ENCODE measurements at regions not wholly inside any gene's neighbourhood (a gene's known extent, or its start where the extent isn't known, plus 50 kb on each side); places are given as distances from the start of the nearest gene placed in this dataset.

GRCh38 chr2:136238286-136239078, 120.5 kb upstream of the CXCR4 start:
- DNase-seq = peak in 1 of 2 donors; percentile 19

- DNase-seq = no peak
Measured at GRCh38 chr2:136236019-136236418, 118.1 kb upstream of the CXCR4 start.

- no peak for DNase-seq
Measured at GRCh38 chr2:136235546-136235945, 117.6 kb upstream of the CXCR4 start.

GRCh38 chr2:136234261-136234660, 116.3 kb upstream of the CXCR4 start:
- DNase-seq = no peak

GRCh38 chr2:136233298-136233697, 115.3 kb upstream of the CXCR4 start:
- no peak for DNase-seq

- no peak for DNase-seq
Measured at GRCh38 chr2:136232456-136233172, 114.7 kb upstream of the CXCR4 start.

DNA sequence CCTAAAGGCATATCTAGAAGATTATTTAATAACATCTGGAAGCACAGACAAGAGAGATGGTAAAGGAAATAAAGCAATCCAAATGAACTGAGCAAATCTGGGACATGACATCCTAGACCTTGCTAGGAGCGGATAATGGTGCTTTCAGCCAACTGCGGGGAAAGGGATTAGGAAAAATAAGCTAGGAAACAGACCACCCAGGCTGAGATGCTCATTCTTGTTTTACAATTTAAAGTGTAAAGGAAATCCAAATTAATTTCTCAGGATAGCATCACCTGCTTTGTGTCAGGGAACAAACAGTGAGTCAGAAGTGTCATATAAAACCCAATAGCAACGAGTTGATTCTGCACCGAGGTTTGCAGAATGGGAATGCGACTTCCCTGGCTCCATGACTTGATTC, 112.5 kb upstream of the CXCR4 start:
- no peak for DNase-seq

GRCh38 chr2:136226903-136227302, 109.0 kb upstream of the CXCR4 start:
- DNase-seq = no peak

- DNase-seq = no peak
Measured at GRCh38 chr2:136225950-136226835, 108.2 kb upstream of the CXCR4 start.

DNA sequence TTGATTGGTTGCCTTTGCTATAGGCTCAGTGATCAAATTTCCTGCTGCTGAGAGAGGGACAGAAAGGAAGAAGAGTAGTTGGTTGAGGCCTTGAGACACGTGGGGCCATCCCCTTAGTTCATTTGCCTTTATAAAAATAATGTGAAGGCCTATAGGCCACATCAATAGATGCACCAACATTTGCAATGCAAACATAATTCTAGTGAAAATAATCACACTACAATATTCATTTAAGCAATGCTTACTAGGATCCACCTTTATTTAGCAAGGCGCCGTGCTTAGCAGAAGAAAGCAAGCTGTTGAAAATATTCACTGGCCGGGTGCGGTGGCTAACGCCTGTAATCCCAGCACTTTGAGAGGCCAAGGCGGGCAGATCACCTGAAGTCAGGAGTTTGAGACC, 105.3 kb upstream of the CXCR4 start:
- no peak for DNase-seq

GRCh38 chr2:136222862-136223261, 104.9 kb upstream of the CXCR4 start:
- DNase-seq = no peak

DNA sequence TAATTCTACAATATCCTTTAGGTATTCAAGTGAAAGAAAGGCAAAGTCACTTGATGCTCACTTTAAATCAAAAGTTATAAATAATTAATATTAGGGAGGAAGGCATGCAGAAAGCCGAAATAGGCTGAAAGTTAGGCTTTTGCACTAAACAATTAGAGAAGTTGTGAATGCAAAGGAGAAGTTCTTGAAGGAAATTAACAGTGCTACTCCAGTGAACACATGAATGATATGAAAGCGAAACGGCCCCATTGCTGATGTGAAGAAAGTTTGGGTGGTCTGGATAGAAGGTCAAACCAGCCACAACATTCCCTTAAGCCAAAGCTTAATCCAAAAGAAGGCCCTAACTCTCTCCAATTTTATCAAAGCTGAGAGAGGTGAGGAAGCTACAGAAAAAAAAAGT, 103.1 kb upstream of the CXCR4 start:
- no peak for DNase-seq

DNA sequence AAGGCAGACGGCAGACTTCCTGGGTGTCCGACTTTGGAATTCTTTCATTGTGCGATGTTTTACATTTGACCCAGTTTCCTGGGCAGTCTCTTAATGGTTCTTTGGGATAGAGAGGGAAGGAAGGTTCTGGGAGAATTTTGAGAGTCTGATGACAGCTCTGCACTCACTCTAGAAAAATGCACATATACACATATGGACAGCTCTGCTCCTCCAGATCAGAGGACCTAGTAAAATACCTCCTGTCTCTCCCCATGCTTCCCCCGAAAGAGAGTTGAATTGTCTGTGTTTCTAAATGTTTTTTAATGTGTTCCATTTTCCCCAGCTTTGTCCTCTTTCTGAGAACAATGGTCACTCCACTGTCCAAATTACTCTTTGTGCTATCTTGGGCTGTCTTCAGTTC, 102.0 kb upstream of the CXCR4 start:
- DNase-seq = no peak

DNA sequence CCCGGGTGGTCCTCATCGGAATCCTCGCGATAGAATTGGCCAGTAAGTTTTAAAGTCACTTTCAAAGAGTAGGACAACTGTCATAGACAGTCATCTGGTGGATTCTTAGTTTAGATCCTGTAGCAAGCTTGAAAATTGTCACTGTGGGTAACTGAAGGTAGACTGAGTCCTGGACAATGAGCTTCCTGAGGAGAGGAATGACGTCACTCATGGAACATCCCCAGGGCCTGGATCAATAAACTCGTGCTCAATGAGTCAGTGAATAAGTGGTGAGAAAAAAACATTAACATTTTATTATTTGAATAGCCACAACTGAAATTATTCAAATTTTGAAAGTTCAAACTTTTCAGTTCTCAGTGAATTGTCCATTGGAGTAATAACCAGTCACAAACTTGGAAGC, 101.4 kb upstream of the CXCR4 start:
- no peak for DNase-seq

DNA sequence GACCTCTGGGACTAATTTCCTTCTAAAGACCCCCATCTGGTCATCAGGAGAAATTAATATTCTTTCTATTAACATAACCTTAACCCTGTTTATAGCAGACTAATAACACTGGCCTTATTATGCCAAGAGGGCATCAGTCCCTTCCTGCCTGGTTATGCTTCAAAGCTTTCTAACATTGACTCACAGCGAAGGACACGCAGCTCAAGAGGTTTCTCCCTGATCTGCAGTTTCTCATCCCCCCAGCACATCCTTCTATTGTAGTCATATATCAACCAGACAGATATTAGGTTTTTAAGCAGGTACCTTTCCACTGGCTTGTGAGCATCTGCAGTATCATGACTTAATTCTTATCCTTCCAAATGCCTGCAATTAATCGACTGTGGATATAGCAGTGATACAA, 100.0 kb upstream of the CXCR4 start:
- DNase-seq = no peak

DNA sequence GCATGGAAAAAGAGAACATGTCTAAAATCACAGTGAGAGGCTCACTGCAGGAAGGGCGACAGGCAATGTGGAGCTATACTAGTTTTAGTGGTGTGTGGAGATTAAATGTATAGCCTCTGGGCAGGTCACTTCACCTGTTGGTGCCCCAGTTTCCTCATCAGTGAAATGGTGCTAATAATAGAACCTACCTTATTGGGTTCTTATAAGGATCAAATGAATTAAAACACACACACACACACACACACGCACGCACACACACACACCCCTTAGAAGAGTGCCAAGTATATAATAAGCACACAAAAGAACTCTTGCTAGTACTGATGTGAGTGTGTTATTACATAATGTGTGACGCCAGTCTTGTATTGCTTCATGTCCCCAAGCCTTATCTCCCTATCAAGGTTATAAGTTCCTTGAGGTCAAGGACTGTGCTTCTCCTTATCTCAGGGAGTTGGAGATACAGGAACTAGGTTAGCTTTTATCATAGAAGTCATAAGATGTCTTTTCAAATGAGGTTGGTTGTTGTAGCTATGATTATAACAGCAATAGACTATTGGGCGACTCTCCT, 98.0 kb upstream of the CXCR4 start:
- no peak for DNase-seq

GRCh38 chr2:136215449-136215848, 97.5 kb upstream of the CXCR4 start:
- DNase-seq = no peak

- DNase-seq = no peak
Measured at GRCh38 chr2:136214307-136215200, 96.6 kb upstream of the CXCR4 start.

DNA sequence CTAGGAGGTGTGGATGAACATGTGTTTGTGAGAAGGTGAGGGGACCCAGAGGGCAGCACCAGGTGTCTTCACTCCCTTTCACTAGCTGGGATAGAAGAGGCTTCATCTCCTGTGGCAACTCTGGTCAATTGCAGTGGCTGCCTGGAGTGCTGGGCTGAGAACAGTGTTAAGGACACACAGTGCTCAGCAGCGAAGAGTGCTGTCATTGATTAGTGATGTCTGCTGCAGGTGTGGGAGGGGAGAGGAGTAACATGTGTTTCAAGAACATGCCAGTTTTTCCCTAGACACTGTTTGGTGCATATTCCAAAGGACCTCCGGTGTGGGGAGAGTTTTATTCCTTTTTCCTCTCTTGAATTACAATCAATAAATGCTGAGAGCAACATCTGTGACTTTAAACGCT, 95.9 kb upstream of the CXCR4 start:
- DNase-seq = no peak

DNA sequence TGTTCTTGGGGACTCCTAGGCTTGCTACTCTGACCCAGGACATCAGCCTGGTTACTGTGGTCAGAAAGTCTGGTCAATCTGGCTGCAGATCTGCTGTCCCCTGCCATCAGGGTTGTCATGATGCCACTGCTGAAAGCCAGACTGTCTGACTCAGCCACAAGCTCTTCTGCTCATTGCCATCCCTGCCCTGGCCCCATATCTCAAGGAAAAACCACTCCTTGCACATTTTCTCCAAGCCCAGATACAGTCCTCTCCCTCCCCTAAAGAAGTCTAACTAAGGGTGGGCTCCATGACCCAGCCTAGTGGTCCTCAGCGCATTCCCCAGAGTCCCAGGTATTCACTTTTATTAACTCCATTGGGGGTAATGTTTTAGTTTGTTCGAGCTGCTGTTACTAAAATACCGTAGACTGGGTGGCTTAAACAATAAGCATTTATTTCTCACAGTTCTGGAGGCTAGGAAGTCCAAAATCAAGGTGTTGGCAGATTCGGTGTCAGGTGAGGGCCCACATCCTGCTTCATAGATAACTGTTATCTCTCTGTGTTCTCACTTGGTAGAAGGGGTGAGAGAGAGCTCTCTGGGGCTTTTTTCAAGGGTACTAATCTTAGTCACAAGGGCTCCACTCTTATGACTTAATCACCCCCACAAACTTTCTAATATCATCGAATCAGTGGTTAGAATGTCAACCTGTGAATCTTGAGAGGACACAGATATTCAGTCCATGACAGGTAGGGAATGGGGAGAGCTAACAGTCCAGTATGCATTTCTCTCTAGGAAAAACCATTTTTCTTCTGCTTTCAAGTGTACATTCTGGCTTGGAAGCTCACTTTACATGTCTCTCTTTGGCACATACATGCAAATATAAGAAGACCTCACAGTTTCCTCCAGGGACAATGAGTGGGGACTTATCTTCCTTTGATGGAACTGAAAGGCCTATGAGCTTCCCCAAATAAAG, 94.8 kb upstream of the CXCR4 start:
- DNase-seq = no peak

DNA sequence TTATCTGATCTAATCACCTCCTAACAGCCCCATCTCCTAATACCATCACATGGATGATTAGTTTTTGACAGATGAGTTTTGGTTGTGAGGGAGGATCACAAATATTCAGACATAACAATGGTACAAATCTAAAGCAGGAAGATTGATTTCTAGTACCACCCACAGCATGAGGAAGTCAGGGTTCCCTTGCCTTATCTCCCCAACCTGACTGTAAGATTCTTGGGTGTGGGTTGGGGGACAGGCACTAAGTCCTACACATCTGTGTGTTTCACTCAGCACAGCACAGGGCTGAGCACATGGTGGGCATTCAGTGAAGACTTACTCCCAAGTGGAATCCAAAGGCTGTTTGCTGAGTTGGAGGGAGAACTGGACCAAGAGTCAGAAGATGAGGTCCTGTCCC, 93.8 kb upstream of the CXCR4 start:
- DNase-seq = no peak
